Parathyroid adenoma (tissue), 2 donors: ENCODE measurements at regions not wholly inside any gene's neighbourhood (a gene's known extent, or its start where the extent isn't known, plus 50 kb on each side); places are given as distances from the start of the nearest gene placed in this dataset.

Source experiments
- H2AFZ ChIP-seq: fragments of 300-600 bp; sonication (generic); one replicate; pipeline ENCODE4 v1.7.0; 2017; ENCODE audit warnings: antibody characterized with exemption, mild to moderate bottlenecking
- H3K27ac ChIP-seq: fragments of 300-600 bp; sonication (generic); one replicate; pipeline ENCODE4 v1.7.0; 2017
- H3K27me3 ChIP-seq: fragments of 300-600 bp; sonication (generic); one replicate; pipeline ENCODE4 v1.7.0; 2017; ENCODE audit warnings: low read length; ENCODE audit not compliant: control insufficient read depth, insufficient read depth
- H3K36me3 ChIP-seq: fragments of 300-600 bp; sonication (generic); one replicate; pipeline ENCODE4 v1.7.0; 2017; ENCODE audit warnings: low read length; ENCODE audit not compliant: control insufficient read depth, insufficient read depth
- H3K4me1 ChIP-seq: fragments of 300-600 bp; sonication (generic); one replicate; pipeline ENCODE4 v1.7.0; 2017; ENCODE audit warnings: control low read depth
- H3K4me2 ChIP-seq: fragments of 300-600 bp; sonication (generic); one replicate; pipeline ENCODE4 v1.7.0; 2017; ENCODE audit warnings: low read length
- H3K4me3 ChIP-seq: fragments of 300-600 bp; sonication (generic); one replicate; pipeline ENCODE4 v1.7.0; 2017; ENCODE audit warnings: low read depth, low read length
- H3K79me2 ChIP-seq: fragments of 300-600 bp; sonication (generic); one replicate; pipeline ENCODE4 v1.7.0; 2017; ENCODE audit warnings: control low read depth
- H3K9ac ChIP-seq: fragments of 300-600 bp; sonication (generic); one replicate; pipeline ENCODE4 v1.7.0; 2017; ENCODE audit warnings: mild to moderate bottlenecking
- H3K9me3 ChIP-seq: fragments of 300-600 bp; sonication (generic); one replicate; pipeline ENCODE4 v1.7.0; 2017; ENCODE audit warnings: low read length; ENCODE audit not compliant: control insufficient read depth
- CTCF ChIP-seq: fragments of 300-600 bp; sonication (generic); IDR thresholded peaks from one replicate; pipeline ENCODE4 v1.7.0; 2017; ENCODE audit warnings: antibody characterized with exemption, mild to moderate bottlenecking
- donor health status: primary hyperparathyroidism.

- H3K27ac ChIP-seq: no peak overlapping the region
- no peaks in the 10 kb centered on the region for H3K9me3 ChIP-seq
- H2AFZ ChIP-seq: no peak overlapping the region
- TF ChIP-seq CTCF: no peak
- no peak overlapping the region for H3K4me2 ChIP-seq
- H3K27me3 ChIP-seq: no peaks in the 10 kb centered on the region
- no peaks in the 10 kb centered on the region for H3K79me2 ChIP-seq
- H3K9ac ChIP-seq: no peak overlapping the region
- no peaks in the 10 kb centered on the region for H3K36me3 ChIP-seq
- no peak overlapping the region for H3K4me3 ChIP-seq
- H3K4me1 ChIP-seq: no peaks in the 10 kb centered on the region
Observed at GRCh38 chr2:161078211-161078539, 82.1 kb upstream of the TANK start.

GRCh38 chr2:161085149-161085548 lies 75.1 kb upstream of the TANK start:
- H3K27me3 ChIP-seq: no peaks in the 10 kb centered on the region
- H3K4me3 ChIP-seq: no peak overlapping the region
- H3K4me2 ChIP-seq: no peak overlapping the region
- H3K36me3 ChIP-seq: no peaks in the 10 kb centered on the region
- no peak for TF ChIP-seq CTCF
- no peaks in the 10 kb centered on the region for H3K79me2 ChIP-seq
- H3K9me3 ChIP-seq: no peaks in the 10 kb centered on the region
- no peak overlapping the region for H2AFZ ChIP-seq
- H3K27ac ChIP-seq: no peak overlapping the region
- no peaks in the 10 kb centered on the region for H3K4me1 ChIP-seq
- H3K9ac ChIP-seq: no peak overlapping the region

GRCh38 chr2:161088658-161089350 lies 71.4 kb upstream of the TANK start:
- Histone ChIP-seq H3K4me2 (no peak overlapping the region), H2AFZ (no peak overlapping the region), H3K79me2 (no peaks in the 10 kb centered on the region), H3K4me1 (no peaks in the 10 kb centered on the region), H3K36me3 (no peaks in the 10 kb centered on the region), H3K9ac (no peak overlapping the region), H3K27ac (no peak overlapping the region), H3K4me3 (no peak overlapping the region), H3K27me3 (no peaks in the 10 kb centered on the region), H3K9me3 (no peaks in the 10 kb centered on the region)
- no peak for TF ChIP-seq CTCF

GRCh38 chr2:161090411-161090810 lies 69.8 kb upstream of the TANK start:
- no peaks in the 10 kb centered on the region for H3K4me1 ChIP-seq
- no peaks in the 10 kb centered on the region for H3K79me2 ChIP-seq
- no peaks in the 10 kb centered on the region for H3K9me3 ChIP-seq
- H3K27ac ChIP-seq: no peak overlapping the region
- no peak overlapping the region for H3K4me3 ChIP-seq
- no peak overlapping the region for H3K9ac ChIP-seq
- H3K27me3 ChIP-seq: no peaks in the 10 kb centered on the region
- no peaks in the 10 kb centered on the region for H3K36me3 ChIP-seq
- no peak for TF ChIP-seq CTCF
- no peak overlapping the region for H3K4me2 ChIP-seq
- no peak overlapping the region for H2AFZ ChIP-seq

GRCh38 chr2:161095314-161095713 lies 64.9 kb upstream of the TANK start:
- Histone ChIP-seq H3K27ac (no peak overlapping the region), H3K4me2 (no peak overlapping the region), H3K27me3 (no peaks in the 10 kb centered on the region), H2AFZ (no peak overlapping the region), H3K4me3 (no peak overlapping the region), H3K36me3 (no peaks in the 10 kb centered on the region), H3K9ac (no peak overlapping the region), H3K79me2 (no peaks in the 10 kb centered on the region), H3K9me3 (no peaks in the 10 kb centered on the region), H3K4me1 (no peaks in the 10 kb centered on the region)
- TF ChIP-seq CTCF: no peak
